H9 (cell line): ENCODE measurements at regions not wholly inside any gene's neighbourhood (a gene's known extent, or its start where the extent isn't known, plus 50 kb on each side); places are given as distances from the start of the nearest gene placed in this dataset.
A peak's percentile ranks its signal among the peaks of the same experiment; 100 is the strongest.

Source experiments
- DNase-seq: peaks from one replicate; pipeline ENCODE4 v3.0.0-alpha.2; 2017
- H2AFZ ChIP-seq: one replicate; pipeline ENCODE4 v1.6.1; 2013; ENCODE audit warnings: mild to moderate bottlenecking, low read length, control low read depth, moderate library complexity
- H2AK5ac ChIP-seq: 2 replicates; pipeline ENCODE4 v1.6.1; 2013; ENCODE audit warnings: low read length, control low read depth, mixed read lengths; ENCODE audit not compliant: insufficient read length
- H2BK120ac ChIP-seq: one replicate; pipeline ENCODE4 v1.6.1; 2013; ENCODE audit warnings: low read depth, mild to moderate bottlenecking, low read length, control low read depth, inconsistent platforms; ENCODE audit not compliant: poor library complexity, severe bottlenecking
- H2BK12ac ChIP-seq: 2 replicates; pipeline ENCODE4 v1.6.1; 2013; ENCODE audit warnings: low read length, control low read depth, mixed read lengths, low read depth; ENCODE audit not compliant: insufficient read length
- H2BK15ac ChIP-seq: 2 replicates; pipeline ENCODE4 v1.6.1; 2013; ENCODE audit warnings: low read depth, low read length, control low read depth
- H2BK20ac ChIP-seq: one replicate; pipeline ENCODE4 v1.6.1; 2013; ENCODE audit warnings: low read depth, mild to moderate bottlenecking, low read length, control low read depth, inconsistent platforms; ENCODE audit not compliant: poor library complexity, severe bottlenecking
- H2BK5ac ChIP-seq: 2 replicates; pipeline ENCODE4 v1.6.1; 2013; ENCODE audit warnings: low read length, control low read depth, mixed read lengths; ENCODE audit not compliant: insufficient read length
- H3K14ac ChIP-seq: 2 replicates; pipeline ENCODE4 v1.6.1; 2013; ENCODE audit warnings: low read length, control low read depth; ENCODE audit not compliant: insufficient read depth
- H3K18ac ChIP-seq: 2 replicates; pipeline ENCODE4 v1.6.1; 2013; ENCODE audit warnings: low read depth, mild to moderate bottlenecking, mixed read lengths, low read length, control low read depth; ENCODE audit not compliant: insufficient read length
- H3K23ac ChIP-seq: 2 replicates; pipeline ENCODE4 v1.6.1; 2013; ENCODE audit warnings: low read length, control low read depth, mixed read lengths, low read depth; ENCODE audit not compliant: insufficient read length
- H3K23me2 ChIP-seq: 2 replicates; pipeline ENCODE4 v1.6.1; 2013; ENCODE audit warnings: low read depth, mild to moderate bottlenecking, mixed read lengths, low read length, control low read depth; ENCODE audit not compliant: insufficient read length, poor library complexity, severe bottlenecking
- H3K27ac ChIP-seq: 2 replicates; pipeline ENCODE4 v1.5.1; 2013; ENCODE audit warnings: low read length, control low read depth, mixed read lengths, low read depth; ENCODE audit not compliant: insufficient read length
- H3K27me3 ChIP-seq: 2 replicates; pipeline ENCODE4 v1.6.1; 2013; ENCODE audit warnings: low read length, control low read depth, inconsistent platforms; ENCODE audit not compliant: insufficient read depth
- H3K4ac ChIP-seq: 2 replicates; pipeline ENCODE4 v1.6.1; 2013; ENCODE audit warnings: low read depth, mild to moderate bottlenecking, control low read depth, inconsistent platforms, low read length, moderate library complexity
- H3K4me1 ChIP-seq: 2 replicates; pipeline ENCODE4 v1.6.1; 2013; ENCODE audit warnings: low read length, control low read depth, inconsistent platforms; ENCODE audit not compliant: insufficient read depth
- H3K4me2 ChIP-seq: 2 replicates; pipeline ENCODE4 v1.6.1; 2013; ENCODE audit warnings: low read length, control low read depth, mixed read lengths; ENCODE audit not compliant: insufficient read length, insufficient read depth
- H3K56ac ChIP-seq: 2 replicates; pipeline ENCODE4 v1.6.1; 2013; ENCODE audit warnings: low read depth, mild to moderate bottlenecking, mixed read lengths, low read length, control low read depth; ENCODE audit not compliant: insufficient read length
- H3K79me1 ChIP-seq: 2 replicates; pipeline ENCODE4 v1.6.1; 2013; ENCODE audit warnings: low read depth, mild to moderate bottlenecking, moderate library complexity, low read length, control low read depth, inconsistent platforms; ENCODE audit not compliant: insufficient read depth, poor library complexity, severe bottlenecking
- H3K79me2 ChIP-seq: 2 replicates; pipeline ENCODE4 v1.6.1; 2013; ENCODE audit warnings: low read length, control low read depth, inconsistent platforms; ENCODE audit not compliant: insufficient read depth
- H3K9ac ChIP-seq: 2 replicates; pipeline ENCODE4 v1.6.1; 2013; ENCODE audit warnings: low read length, control low read depth, mixed read lengths; ENCODE audit not compliant: insufficient read length; ENCODE audit errors: extremely low read depth
- H3K9me3 ChIP-seq: one replicate; pipeline ENCODE4 v1.6.1; 2013; ENCODE audit warnings: low read depth, low read length, inconsistent platforms; ENCODE audit not compliant: control insufficient read depth
- H3T11ph ChIP-seq: one replicate; pipeline ENCODE4 v1.6.1; 2013; ENCODE audit warnings: mild to moderate bottlenecking, low read length, control low read depth, inconsistent platforms
- H4K20me1 ChIP-seq: one replicate; pipeline ENCODE4 v1.6.1; 2013; ENCODE audit not compliant: control insufficient read depth, insufficient read length, insufficient read depth
- H4K5ac ChIP-seq: 2 replicates; pipeline ENCODE4 v1.6.1; 2013; ENCODE audit warnings: low read depth, mild to moderate bottlenecking, mixed read lengths, low read length, control low read depth; ENCODE audit not compliant: insufficient read length
- H4K8ac ChIP-seq: replicated peaks from 2 replicates; pipeline ENCODE4 v1.6.1; 2013; ENCODE audit warnings: low read length, control low read depth, mixed read lengths, low read depth; ENCODE audit not compliant: insufficient read length
- H4K91ac ChIP-seq: 2 replicates; pipeline ENCODE4 v1.6.1; 2013; ENCODE audit warnings: low read depth, mild to moderate bottlenecking, moderate library complexity, mixed read lengths, low read length, control low read depth; ENCODE audit not compliant: insufficient read length
- H3K27ac Mint-ChIP-seq, 3 experiments: 2 replicates in 2 of 3; 3 replicates in 1 of 3; pipeline ENCODE4 v1.8.0; 2020 to 2021; ENCODE audit warnings: mixed read lengths in 3 of 3, mild to moderate bottlenecking in 1 of 3, moderate library complexity in 1 of 3
- H3K27me3 Mint-ChIP-seq: 2 replicates; pipeline ENCODE4 v1.8.0; 2021; ENCODE audit warnings: low read depth, mild to moderate bottlenecking, moderate library complexity, mixed read lengths
- H3K36me3 Mint-ChIP-seq, 3 experiments: 2 replicates in 2 of 3; 3 replicates in 1 of 3; pipeline ENCODE4 v1.8.0; 2020 to 2021; ENCODE audit warnings: low read depth in 3 of 3, mixed read lengths in 3 of 3; ENCODE audit not compliant: insufficient read depth in 1 of 3
- H3K4me1 Mint-ChIP-seq, 2 experiments: 2 replicates each; pipeline ENCODE4 v1.8.0; 2020; ENCODE audit warnings: mixed read lengths in 2 of 2
- H3K4me3 Mint-ChIP-seq, 2 experiments: 2 replicates in 1 of 2; 3 replicates in 1 of 2; pipeline ENCODE4 v1.8.0; 2020 to 2021; ENCODE audit warnings: mild to moderate bottlenecking in 2 of 2, mixed read lengths in 2 of 2, moderate library complexity in 1 of 2
- H3K9me3 Mint-ChIP-seq, 2 experiments: 2 replicates in 1 of 2; 3 replicates in 1 of 2; pipeline ENCODE4 v1.8.0; 2020; ENCODE audit warnings: mild to moderate bottlenecking in 2 of 2, mixed read lengths in 2 of 2, moderate library complexity in 1 of 2
- CTCF ChIP-seq: fragments of 200-600 bp; sonication (generic); conservative IDR thresholded peaks from 3 replicates; pipeline ENCODE4 v1.8.0; 2021; ENCODE audit warnings: antibody characterized with exemption, mild to moderate bottlenecking
- WGBS: extraction: QIAGEN DNeasy Blood & Tissue Kit; methylation state at CpG from one replicate; pipeline ENCODE4 v1.1.7; 2013; ENCODE audit warnings: missing lambda C conversion rate, low lambda C conversion rate, mixed read lengths; ENCODE audit not compliant: insufficient read length; ENCODE audit errors: extremely low coverage; 5-methylcytosine and 5-hydroxymethylcytosine counted together

- H2BK20ac ChIP-seq, result no peak overlapping the region
- no peaks in the 10 kb centered on the region for H3K23me2 ChIP-seq
- H2BK15ac ChIP-seq, result no peak overlapping the region
- no peak overlapping the region for H3K56ac ChIP-seq
- WGBS, result no CpG with 5 or more reads among the region's 9 CpGs
- no peak overlapping the region for H3T11ph ChIP-seq
- no peak overlapping the region for H3K4ac ChIP-seq
- no peak overlapping the region for H2BK12ac ChIP-seq
- Mint-ChIP-seq H3K4me3 (no peak overlapping the region), H3K27ac (peak overlapping the region in 1 of 3 experiments; percentile 36; a peak in 1 of 7 replicates), H3K4me1 (peaks cover 30% of the 10 kb centered on the region in 2 experiments), H3K9me3 (no peaks in the 10 kb centered on the region), H3K27me3 (peaks cover 4% of the 10 kb centered on the region), H3K36me3 (no peaks in the 10 kb centered on the region)
- no peak overlapping the region for H3K23ac ChIP-seq
- no peak overlapping the region for H3K27ac ChIP-seq
- no peak overlapping the region for H3K4me2 ChIP-seq
- H2AK5ac ChIP-seq, result no peak overlapping the region
- no peak for DNase-seq
- no peak overlapping the region for H3K9ac ChIP-seq
- no peak overlapping the region for H3K18ac ChIP-seq
- no peak overlapping the region for H3K14ac ChIP-seq
- no peak for TF ChIP-seq CTCF
- no peak overlapping the region for H2AFZ ChIP-seq
- H3K27me3 ChIP-seq, result no peaks in the 10 kb centered on the region
- no peak overlapping the region for H4K5ac ChIP-seq
- H2BK120ac ChIP-seq, result no peak overlapping the region
- H2BK5ac ChIP-seq, result no peak overlapping the region
- no peaks in the 10 kb centered on the region for H3K79me1 ChIP-seq
- H3K4me1 ChIP-seq, result peaks cover 17% of the 10 kb centered on the region
- H4K91ac ChIP-seq, result no peak overlapping the region
- no peak overlapping the region for H4K8ac ChIP-seq
- H3K79me2 ChIP-seq, result no peaks in the 10 kb centered on the region
- H3K9me3 ChIP-seq, result no peaks in the 10 kb centered on the region
- no peaks in the 10 kb centered on the region for H4K20me1 ChIP-seq
These were observed 396.8 kb downstream of the NUAK1 start for GRCh38 chr12:105741786-105742566.
